AG10803 (cell line): ENCODE measurements at regions not wholly inside any gene's neighbourhood (a gene's known extent, or its start where the extent isn't known, plus 50 kb on each side); places are given as distances from the start of the nearest gene placed in this dataset.

ENCODE experiments used
- DNase-seq: peaks from one replicate; pipeline ENCODE4 v3.0.0; 2010; ENCODE audit warnings: low read depth
- H3K4me3 ChIP-seq: 2 replicates; pipeline ENCODE4 v1.5.1; 2011; ENCODE audit warnings: mild to moderate bottlenecking, low read length, control low read depth
- TF ChIP-seq, protein P1 (sequence below): conservative IDR thresholded peaks from 2 replicates; pipeline ENCODE4 v1.5.1; 2011; ENCODE audit warnings: mild to moderate bottlenecking, low read length, control low read depth, inconsistent platforms

DNA sequence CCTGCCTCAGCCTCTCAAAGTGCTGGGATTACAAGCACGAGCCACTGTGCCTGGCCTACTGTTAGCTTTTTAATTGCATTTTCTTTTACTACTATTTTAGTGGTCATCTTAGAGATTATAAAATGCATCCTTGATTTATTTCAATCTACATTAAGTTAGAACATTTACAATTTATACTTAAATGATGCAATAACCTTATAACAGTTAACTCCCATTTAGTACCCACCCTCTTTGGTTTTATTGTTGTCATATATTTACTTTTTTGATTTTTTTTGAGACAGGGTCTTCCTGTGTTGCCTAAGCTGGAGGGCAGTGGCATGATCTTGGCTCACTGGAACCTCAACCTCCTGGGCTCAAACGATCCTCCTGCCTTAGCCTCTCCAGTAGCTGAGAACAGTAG is 77.3 kb downstream of the PPCDC start:
- TF ChIP-seq, protein P1, sequence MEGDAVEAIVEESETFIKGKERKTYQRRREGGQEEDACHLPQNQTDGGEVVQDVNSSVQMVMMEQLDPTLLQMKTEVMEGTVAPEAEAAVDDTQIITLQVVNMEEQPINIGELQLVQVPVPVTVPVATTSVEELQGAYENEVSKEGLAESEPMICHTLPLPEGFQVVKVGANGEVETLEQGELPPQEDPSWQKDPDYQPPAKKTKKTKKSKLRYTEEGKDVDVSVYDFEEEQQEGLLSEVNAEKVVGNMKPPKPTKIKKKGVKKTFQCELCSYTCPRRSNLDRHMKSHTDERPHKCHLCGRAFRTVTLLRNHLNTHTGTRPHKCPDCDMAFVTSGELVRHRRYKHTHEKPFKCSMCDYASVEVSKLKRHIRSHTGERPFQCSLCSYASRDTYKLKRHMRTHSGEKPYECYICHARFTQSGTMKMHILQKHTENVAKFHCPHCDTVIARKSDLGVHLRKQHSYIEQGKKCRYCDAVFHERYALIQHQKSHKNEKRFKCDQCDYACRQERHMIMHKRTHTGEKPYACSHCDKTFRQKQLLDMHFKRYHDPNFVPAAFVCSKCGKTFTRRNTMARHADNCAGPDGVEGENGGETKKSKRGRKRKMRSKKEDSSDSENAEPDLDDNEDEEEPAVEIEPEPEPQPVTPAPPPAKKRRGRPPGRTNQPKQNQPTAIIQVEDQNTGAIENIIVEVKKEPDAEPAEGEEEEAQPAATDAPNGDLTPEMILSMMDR = no peak
- DNase-seq = no peak

DNA sequence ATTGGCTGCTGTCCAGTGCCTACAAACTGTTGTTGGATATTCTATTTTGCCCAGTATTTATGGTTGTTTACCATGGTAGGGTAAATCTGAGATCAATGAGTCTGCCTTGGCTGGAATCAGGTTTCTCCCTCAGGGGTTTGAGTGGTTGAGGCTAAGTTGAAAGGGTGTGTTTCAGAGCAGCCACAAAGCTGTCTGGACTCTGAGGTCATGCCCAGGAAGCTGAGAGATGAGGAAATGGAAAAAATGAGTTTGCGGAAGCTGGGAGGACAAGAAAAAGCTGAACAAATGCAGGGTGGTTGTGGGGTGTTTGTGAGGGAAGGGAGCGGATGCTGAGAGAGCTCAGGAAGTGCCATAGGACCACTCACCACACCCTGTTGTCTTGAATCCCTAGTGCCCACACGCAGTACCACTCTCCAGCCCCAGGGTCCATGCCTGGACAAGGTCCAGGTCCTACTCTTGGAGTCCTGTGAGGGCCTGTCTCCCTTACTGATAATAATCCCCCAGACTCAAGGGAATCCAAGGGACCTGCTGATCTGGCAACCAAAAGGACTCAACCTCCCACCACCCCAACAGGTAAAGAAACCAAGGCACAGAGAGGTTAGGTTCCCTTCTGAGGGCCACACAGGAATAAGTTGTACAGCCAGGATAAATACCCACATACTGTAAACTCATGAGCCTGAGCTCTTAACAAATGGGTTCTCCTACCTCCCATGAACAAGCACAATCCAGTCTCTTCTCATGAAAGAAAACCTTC is 81.6 kb downstream of the PPCDC start:
- no peak overlapping the region for H3K4me3 ChIP-seq
- peak; percentile 82 for DNase-seq
- TF ChIP-seq, protein P1 = no peak

More for the DNA sequence above, 77.3 kb downstream of the PPCDC start:
- H3K4me3 ChIP-seq = no peak overlapping the region

GRCh38 chr15:75107516-75107907 is 84.1 kb downstream of the PPCDC start:
- DNase-seq = no peak
- no peak overlapping the region for H3K4me3 ChIP-seq
- TF ChIP-seq, protein P1 = no peak

DNA sequence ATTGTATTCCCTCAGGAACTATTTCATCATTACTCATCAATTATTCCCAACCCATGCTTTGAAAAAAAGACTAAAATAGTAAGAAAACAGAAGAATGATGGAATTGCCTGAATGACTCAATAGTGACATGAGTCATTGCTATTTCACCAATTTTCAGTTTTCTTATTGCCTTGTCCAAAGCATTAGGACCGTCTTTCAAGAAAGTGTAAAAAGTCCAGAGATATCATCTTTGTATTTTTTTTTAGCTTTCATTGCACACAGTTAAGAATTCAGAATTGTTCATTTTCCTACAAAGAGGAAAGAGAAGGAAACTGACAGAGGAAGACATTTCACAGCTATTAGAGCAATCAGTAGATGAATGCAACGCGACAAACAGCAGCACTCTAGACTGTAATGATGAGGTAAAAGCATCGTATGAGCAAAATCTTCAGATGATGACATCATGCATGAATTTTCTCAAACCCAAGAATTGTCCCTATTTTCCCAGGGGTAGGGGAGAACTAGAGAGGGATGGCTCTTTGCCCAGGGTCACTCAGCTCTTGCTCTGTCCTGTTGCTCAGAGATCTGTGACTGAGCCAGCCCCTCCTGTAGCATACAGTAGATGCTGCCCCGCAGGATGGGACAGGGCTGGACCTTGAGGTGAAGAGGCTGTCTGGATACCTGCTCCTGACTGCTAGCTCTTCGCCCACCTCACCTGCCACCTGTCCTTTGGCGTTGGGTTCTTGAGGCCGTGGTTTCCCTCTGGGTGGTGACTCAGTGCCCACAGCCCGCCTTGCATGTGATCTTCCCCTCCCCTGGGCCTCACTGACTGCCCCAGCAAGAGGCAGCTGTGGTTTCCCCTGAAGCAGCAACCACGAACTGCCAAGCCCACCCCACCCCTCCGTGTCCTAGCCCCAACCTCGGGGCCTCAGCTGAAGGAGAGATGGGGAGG is 84.8 kb downstream of the PPCDC start:
- DNase-seq = peak; percentile 87
- H3K4me3 ChIP-seq = no peak overlapping the region
- TF ChIP-seq, protein P1 = no peak

GRCh38 chr15:75109021-75109735 is 85.8 kb downstream of the PPCDC start:
- no peak for DNase-seq
- TF ChIP-seq, protein P1 = no peak
- no peak overlapping the region for H3K4me3 ChIP-seq

DNA sequence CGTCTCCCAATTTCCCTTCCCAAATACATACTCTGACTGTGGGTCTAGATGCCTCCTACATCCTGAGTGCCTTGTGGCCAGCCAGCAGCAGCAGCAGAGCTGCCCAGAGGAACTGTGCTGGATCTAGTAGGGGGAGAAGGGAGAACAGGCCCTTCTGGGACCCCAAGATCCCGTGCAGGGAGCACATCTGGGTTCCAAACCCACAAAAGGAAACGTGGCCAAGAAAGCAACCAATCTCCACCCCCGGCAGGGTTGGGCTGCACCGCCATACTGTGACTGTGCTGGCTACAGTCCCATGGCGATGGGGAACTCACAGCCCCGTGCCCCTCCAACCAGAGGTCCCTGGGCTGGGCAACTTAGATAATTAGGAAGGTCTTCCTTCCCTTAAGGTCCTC is 86.3 kb downstream of the PPCDC start:
- no peak for DNase-seq
- TF ChIP-seq, protein P1 = no peak
- no peak overlapping the region for H3K4me3 ChIP-seq
